SH-SY5Y (cell line): ENCODE measurements at regions not wholly inside any gene's neighbourhood (a gene's known extent, or its start where the extent isn't known, plus 50 kb on each side); places are given as distances from the start of the nearest gene placed in this dataset.

Experiments used
- GATA2 ChIP-seq: IDR thresholded peaks from 2 replicates; pipeline ENCODE4 v1.6.1; 2011; ENCODE audit warnings: mild to moderate bottlenecking, low read depth, low read length
- GATA3 ChIP-seq: IDR thresholded peaks from 2 replicates; pipeline ENCODE4 v1.6.1; 2011; ENCODE audit warnings: low read depth, mild to moderate bottlenecking, low read length, moderate library complexity

GRCh38 chr19:34033880-34034279 lies 138.4 kb upstream of the LSM14A start:
- TF ChIP-seq GATA3 (no peak), GATA2 (no peak)

DNA sequence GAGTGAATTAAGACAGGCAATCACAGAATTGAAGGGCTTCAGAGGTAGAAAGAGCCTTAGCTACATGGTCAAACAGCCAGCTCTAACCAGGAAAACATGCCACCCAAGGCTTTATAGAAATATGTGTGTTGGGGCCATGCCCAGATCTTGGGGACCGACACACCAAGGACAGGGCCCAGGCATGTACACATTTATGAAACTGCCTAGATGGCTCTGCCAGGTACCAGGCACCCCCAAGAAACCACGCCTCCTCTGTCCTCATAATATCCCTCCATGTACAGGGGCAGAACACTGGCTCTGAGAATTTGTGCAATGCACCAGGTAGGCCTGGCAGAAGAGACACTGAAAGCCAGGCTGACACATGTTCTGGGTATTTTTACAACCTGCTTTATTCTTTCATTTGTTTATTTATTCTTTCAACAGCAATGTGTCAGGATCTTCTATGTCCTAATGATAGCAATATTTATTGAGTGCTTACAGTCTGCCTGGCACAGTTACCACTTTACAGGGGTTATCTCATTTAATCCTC lies 137.9 kb upstream of the LSM14A start:
- no peak for TF ChIP-seq GATA2
- no peak for TF ChIP-seq GATA3

DNA sequence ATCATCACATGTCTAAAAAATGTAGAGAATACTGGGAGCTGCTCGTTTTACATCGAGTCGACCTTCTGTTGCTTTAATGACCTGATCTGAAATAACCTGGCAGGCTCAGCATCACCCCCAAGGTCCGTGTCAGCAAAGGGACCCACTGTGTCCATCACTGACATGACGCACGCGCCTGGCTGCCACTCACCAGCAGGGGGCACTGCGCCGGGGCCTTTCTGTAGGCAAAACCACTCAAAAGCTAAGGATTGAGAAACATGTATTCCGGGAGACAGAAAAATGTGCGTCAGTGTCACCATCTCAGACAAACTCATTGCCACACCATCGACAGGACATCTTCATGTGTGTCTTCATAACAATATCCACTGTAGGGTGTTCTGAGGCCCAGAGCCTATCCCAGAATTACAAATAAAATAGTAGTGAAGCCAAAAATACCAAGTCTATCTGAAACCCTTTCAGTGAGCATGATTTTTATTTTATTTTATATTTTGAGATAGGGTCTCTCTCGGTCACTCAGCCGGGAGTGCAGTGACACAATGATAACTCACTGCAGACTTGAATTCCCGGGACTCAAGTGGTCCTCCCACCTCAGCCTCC lies 130.3 kb upstream of the LSM14A start:
- TF ChIP-seq GATA3 (no peak), GATA2 (no peak)

GRCh38 chr19:34044021-34044420 lies 128.3 kb upstream of the LSM14A start:
- TF ChIP-seq GATA3 (no peak), GATA2 (no peak)

GRCh38 chr19:34049944-34050343 lies 122.4 kb upstream of the LSM14A start:
- TF ChIP-seq GATA3 (no peak), GATA2 (no peak)

- TF ChIP-seq GATA2 (no peak), GATA3 (no peak)
Measured at GRCh38 chr19:34051255-34051654, 121.0 kb upstream of the LSM14A start.

- TF ChIP-seq GATA3 (no peak), GATA2 (no peak)
Measured at GRCh38 chr19:34057155-34057554, 115.1 kb upstream of the LSM14A start.

DNA sequence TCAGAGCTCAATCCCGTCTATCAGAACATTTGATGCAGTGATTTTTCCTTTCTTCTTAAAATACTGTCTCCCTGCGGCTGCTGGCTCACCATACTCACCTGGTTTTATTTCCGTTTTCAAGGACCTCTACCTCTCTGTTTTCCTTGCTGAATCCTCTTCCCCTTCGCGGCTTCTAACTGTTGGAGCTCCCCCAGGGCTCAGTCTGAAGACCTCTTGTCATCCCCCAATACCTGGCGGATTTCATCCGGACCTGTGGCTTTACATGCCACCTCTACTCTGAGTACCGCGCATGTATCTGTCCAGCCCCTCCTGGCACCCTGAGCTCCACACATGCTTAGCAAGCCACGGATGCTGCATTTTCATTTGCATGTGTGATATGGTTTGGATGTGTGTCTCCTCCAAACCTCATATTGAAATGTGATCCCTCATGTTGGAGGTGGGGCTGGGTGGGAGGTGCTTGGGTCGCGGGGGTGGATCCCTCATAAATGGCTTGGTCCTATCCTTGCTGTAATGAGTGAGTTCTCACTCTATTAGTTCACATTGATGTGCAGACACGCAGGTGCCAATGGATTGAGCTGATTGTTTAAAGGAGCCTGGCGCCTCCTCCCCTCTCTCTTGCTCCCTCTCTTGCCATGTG lies 106.2 kb upstream of the LSM14A start:
- no peak for TF ChIP-seq GATA2
- TF ChIP-seq GATA3, result no peak

- TF ChIP-seq GATA3 (no peak), GATA2 (no peak)
Measured at GRCh38 chr19:34067861-34068271, 104.4 kb upstream of the LSM14A start.

- TF ChIP-seq GATA3 (no peak), GATA2 (no peak)
Measured at GRCh38 chr19:34075661-34076091, 96.6 kb upstream of the LSM14A start.

DNA sequence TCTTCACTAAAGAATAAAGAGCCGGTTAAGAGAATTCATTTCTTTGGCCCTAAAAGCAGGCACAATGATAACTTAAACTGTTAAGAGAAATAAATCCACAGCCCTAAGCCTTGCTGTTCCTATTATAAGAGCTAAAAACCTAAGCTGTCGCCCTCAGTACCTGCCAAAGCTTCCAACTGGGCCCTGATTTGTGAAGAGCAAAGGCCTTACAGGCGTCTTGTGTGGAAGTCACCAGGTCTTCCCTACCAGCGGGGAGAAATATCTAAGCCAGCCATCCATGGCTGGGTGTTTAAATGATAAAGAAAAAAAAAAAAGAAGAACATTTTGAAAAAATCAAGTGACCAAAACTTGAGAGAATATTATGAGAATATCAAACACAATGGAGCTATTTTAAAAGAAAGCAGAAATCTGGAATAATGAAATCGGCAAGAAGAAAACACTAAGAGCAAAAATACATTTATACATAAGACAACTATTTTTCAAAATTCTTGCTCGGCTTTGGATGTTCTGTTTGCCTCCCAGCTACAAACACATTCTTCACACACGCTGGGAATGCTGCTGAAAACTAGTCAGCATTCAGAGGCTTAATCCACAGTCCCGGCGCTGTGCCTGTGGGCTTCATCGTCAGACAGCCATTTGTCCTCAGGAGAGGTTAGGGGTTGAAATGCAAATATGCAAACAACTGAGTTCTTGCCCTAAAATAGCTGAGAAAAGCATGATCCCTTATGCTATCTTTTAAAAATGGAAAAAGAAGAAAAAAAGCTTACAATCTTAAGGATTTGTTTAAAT lies 89.8 kb upstream of the LSM14A start:
- no peak for TF ChIP-seq GATA2
- TF ChIP-seq GATA3, result no peak

- TF ChIP-seq GATA2, result no peak
- TF ChIP-seq GATA3, result no peak
Measured at GRCh38 chr19:34084396-34085145, 87.7 kb upstream of the LSM14A start.

GRCh38 chr19:34085336-34085735 lies 87.0 kb upstream of the LSM14A start:
- TF ChIP-seq GATA2, result no peak
- no peak for TF ChIP-seq GATA3

DNA sequence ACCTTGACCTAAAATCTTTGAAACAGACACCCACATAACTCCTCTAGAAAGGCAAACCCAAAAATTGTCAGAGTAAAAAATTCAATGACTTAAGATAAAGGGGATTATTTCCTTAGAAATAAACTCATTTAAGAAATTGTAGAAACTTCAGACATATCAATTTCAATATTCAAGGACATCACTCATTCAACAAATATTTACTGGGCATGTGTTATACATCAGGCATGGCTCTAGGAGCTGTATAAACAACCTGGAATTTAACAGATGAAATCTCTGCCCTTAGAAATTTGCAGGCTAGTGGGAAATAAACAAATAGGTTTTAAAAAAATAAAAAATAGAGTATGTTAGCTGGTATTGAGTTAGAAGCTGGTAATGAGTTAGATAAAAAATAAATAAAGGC lies 84.0 kb upstream of the LSM14A start:
- TF ChIP-seq GATA3, result no peak
- TF ChIP-seq GATA2, result no peak
